ENCODE measurements at regions not wholly inside any gene's neighbourhood (a gene's known extent, or its start where the extent isn't known, plus 50 kb on each side); places are given as distances from the start of the nearest gene placed in this dataset.

GRCh38 chr4:83213640-83214039, 71.0 kb downstream of the COQ2 start:
- no peak for FAIRE-seq
- Histone ChIP-seq H4K20me1 (ENCODE audit: control insufficient read depth, extremely low read depth, insufficient read depth, low read length) (no peaks in the 10 kb centered on the region), H3K4me1 (ENCODE audit: control insufficient read depth, extremely low read depth, insufficient read depth, low read length) (peaks cover 16% of the 10 kb centered on the region), H3K9me3 (ENCODE audit: control insufficient read depth, low read depth, low read length) (no peaks in the 10 kb centered on the region), H3K9ac (ENCODE audit: control insufficient read depth, extremely low read depth, insufficient read depth, low read length) (no peak overlapping the region), H2AFZ (ENCODE audit: control insufficient read depth, low read length) (no peak overlapping the region), H3K27ac (ENCODE audit: control insufficient read depth, insufficient read depth, low read length) (no peak overlapping the region), H3K36me3 (ENCODE audit: control insufficient read depth in 2 of 2, extremely low read depth in 1 of 2, insufficient read depth in 2 of 2, low read length in 2 of 2) (no peaks in the 10 kb centered on the region), H3K4me2 (ENCODE audit: control insufficient read depth, extremely low read depth, insufficient read depth, low read depth, low read length) (no peak overlapping the region), H3K79me2 (ENCODE audit: control insufficient read depth, insufficient read depth, low read length) (no peaks in the 10 kb centered on the region), H3K4me3 (ENCODE audit: control insufficient read depth in 2 of 3, extremely low read depth in 1 of 3, insufficient read depth in 2 of 3, low read depth in 1 of 3, low read length in 3 of 3) (no peak overlapping the region), H3K9me1 (ENCODE audit: control insufficient read depth, extremely low read depth, insufficient read depth, low read length) (no peaks in the 10 kb centered on the region), H3K27me3 (ENCODE audit: control insufficient read depth, extremely low read depth, insufficient read depth, low read length) (no peaks in the 10 kb centered on the region)
- DNase-seq (ENCODE audit: low read depth, low spot score) = no peak
- dilution Hi-C loops (cut with MboI; ENCODE audit: extremely low pct_ligation_motif_present, low sequenced_read_pairs) = no loop called here
- TF ChIP-seq EZH2 (IDR thresholded peaks at IDR 0.05; ENCODE audit: low read length) = no peak
- TF ChIP-seq CTCF (optimal IDR thresholded peaks at IDR 0.05 in 1 of 3, IDR thresholded peaks at IDR 0.05 in 1 of 3, conservative IDR thresholded peaks at IDR 0.05 in 1 of 3; ENCODE audit: extremely low read depth in 1 of 3, insufficient read depth in 2 of 3, low read length in 3 of 3) = no peak

DNA sequence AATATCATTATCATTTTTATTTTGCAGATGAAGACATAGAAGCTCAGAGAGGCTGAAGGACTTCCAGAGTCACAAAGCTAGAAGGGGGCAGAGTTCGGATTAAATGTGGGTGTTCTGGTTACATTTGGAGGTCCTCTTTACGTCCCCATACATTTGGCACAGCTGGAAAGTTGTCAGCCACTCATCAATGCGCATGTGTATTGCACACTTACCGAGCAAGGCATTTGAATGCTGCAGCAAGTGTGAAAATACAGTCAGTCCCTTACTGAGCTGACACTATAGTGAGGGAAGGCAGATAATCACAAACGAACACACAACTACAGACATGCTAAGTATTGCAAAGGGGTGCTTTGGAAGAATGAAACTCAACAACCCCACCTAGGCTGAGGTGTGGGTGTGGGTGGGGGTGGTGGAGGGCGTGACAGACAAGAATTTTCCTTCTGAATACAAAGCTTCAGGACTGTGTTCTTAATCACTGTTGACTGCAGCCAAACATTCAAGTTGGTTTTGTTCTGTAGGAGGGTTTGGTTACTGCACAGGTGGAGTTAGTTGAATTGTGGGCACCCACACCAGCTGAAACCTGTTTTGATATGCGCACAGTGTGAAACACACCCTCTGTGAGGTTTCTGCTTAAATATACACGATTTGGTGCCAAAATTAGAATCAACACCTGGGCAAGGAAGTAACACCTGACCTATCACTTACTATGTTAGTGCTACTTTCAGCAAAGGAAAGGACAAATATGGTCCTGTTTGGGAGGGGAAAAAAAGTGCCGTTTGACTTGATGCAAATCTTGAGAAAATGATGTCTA, 72.4 kb downstream of the COQ2 start:
- Histone ChIP-seq H3K36me3 (ENCODE audit: control insufficient read depth in 2 of 2, extremely low read depth in 1 of 2, insufficient read depth in 2 of 2, low read length in 2 of 2) (no peaks in the 10 kb centered on the region), H3K4me1 (ENCODE audit: control insufficient read depth, extremely low read depth, insufficient read depth, low read length) (peaks cover 26% of the 10 kb centered on the region), H3K79me2 (ENCODE audit: control insufficient read depth, insufficient read depth, low read length) (no peaks in the 10 kb centered on the region), H2AFZ (ENCODE audit: control insufficient read depth, low read length) (no peak overlapping the region), H3K9me1 (ENCODE audit: control insufficient read depth, extremely low read depth, insufficient read depth, low read length) (no peaks in the 10 kb centered on the region), H3K9ac (ENCODE audit: control insufficient read depth, extremely low read depth, insufficient read depth, low read length) (no peak overlapping the region), H4K20me1 (ENCODE audit: control insufficient read depth, extremely low read depth, insufficient read depth, low read length) (no peaks in the 10 kb centered on the region), H3K27me3 (ENCODE audit: control insufficient read depth, extremely low read depth, insufficient read depth, low read length) (no peaks in the 10 kb centered on the region), H3K4me2 (ENCODE audit: control insufficient read depth, extremely low read depth, insufficient read depth, low read depth, low read length) (peak overlapping the region; percentile 65), H3K27ac (ENCODE audit: control insufficient read depth, insufficient read depth, low read length) (no peak overlapping the region), H3K4me3 (ENCODE audit: control insufficient read depth in 2 of 3, extremely low read depth in 1 of 3, insufficient read depth in 2 of 3, low read depth in 1 of 3, low read length in 3 of 3) (peak overlapping the region in 2 of 3 experiments; percentile 3 to 4), H3K9me3 (ENCODE audit: control insufficient read depth, low read depth, low read length) (no peaks in the 10 kb centered on the region)
- FAIRE-seq = peak; percentile 77
- DNase-seq (ENCODE audit: low read depth, low spot score) = peak; percentile 62
- TF ChIP-seq EZH2 (IDR thresholded peaks at IDR 0.05; ENCODE audit: low read length) (no peak), CTCF (optimal IDR thresholded peaks at IDR 0.05 in 1 of 3, IDR thresholded peaks at IDR 0.05 in 1 of 3, conservative IDR thresholded peaks at IDR 0.05 in 1 of 3; ENCODE audit: extremely low read depth in 1 of 3, insufficient read depth in 2 of 3, low read length in 3 of 3) (no peak)
- dilution Hi-C loops (cut with MboI; ENCODE audit: extremely low pct_ligation_motif_present, low sequenced_read_pairs) = no loop called here

All from keratinocyte (primary cell).